HG03342 (cell line): ENCODE measurements at regions not wholly inside any gene's neighbourhood (a gene's known extent, or its start where the extent isn't known, plus 50 kb on each side); places are given as distances from the start of the nearest gene placed in this dataset.
"Not testable (repeated sequence)": the region's sequence is repeated elsewhere in the genome, so short reads cannot be mapped to it uniquely, and the experiment has no call there.

Experiments used
- ATAC-seq: cut with Tn5 transposase; IDR thresholded peaks from one replicate; pipeline ENCODE4 v1.9.1; 2021; ENCODE audit warnings: mild to moderate bottlenecking, moderate library complexity; ENCODE audit not compliant: unreplicated experiment

- no peak for ATAC-seq
Measured at GRCh38 chr10:121355161-121355560, 243.1 kb downstream of the FGFR2 start.

DNA sequence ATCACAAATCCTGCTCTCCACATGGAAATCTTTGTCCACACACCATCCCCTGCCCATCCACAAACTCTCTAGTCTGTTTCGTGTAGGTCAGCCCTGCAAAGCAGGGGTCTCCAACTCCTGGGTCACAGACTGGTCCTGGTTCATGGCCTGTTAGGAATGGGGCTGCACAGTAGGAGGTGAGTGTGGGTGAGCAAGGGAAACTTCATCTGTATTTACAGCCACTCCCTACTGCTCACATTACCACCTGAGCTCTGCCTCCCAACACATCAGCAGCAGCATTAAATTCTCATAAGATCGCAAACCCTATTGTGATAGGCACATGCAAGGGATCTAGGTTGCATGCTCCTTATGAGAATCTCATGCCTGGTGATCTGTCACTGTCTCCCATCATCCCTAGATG is 242.1 kb downstream of the FGFR2 start:
- no peak for ATAC-seq

DNA sequence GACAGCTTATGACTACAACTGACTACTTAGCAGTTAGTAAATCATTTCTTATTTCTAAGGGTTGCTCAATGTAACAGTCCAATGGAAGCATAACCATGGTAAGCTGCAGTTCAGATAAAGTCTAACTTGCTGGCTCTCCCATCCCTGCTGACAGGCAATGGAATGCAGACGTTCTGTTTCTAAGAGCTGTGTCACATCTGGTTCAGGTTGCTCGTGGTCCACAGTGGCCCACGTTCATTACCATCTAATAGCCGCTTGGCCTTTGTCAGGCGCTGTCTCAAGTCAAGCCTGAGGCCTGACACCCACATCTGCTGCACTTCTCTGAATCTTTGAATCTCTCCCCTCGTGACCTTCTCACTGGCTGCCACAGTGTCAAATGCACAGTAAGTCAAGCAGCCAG is 240.8 kb downstream of the FGFR2 start:
- no peak for ATAC-seq

- ATAC-seq, result no peak
Measured at GRCh38 chr10:121362026-121362425, 236.2 kb downstream of the FGFR2 start.

DNA sequence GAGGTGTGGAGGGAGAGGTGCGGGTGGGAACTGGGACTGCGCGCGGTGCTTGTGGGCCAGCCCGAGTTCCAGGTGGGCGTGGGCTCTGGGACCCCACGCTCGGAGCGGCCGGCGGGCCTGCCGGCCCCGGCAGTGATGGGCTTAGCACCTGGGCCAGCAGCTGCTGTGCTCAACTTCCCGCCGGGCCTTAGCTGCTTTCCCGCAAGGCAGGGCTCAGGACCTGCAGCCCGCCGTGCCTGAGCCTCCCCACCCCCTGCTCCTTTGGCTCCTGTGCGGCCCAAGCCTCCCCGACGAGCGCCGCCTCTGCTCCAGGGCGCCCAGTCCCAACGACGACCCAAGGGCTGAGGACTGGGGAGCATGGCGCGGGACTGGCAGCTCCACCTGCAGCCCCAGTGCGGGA is 232.7 kb downstream of the FGFR2 start:
- ATAC-seq, result no peak

- no peak for ATAC-seq
Measured at GRCh38 chr10:121368347-121369025, 229.8 kb downstream of the FGFR2 start.

DNA sequence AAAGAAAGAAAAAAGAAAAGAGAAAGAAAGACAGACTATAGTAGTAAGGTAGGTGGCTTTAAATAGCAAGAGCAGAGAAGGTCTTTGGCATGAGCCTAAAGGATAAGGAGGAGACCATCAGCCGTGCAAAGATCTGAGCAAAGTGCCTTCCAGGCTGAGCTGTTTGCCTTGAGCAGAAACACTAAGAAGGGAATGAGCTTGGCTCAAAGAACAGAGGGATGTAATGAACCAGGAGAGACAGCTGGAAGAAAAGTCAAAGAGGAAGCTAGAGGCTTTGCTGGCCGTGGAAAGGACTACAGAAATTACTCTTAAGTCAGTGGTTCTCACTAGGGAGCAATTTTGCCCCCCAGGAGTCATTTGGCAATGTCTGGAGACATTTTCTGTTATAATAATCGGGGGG is 228.6 kb downstream of the FGFR2 start:
- no peak for ATAC-seq

DNA sequence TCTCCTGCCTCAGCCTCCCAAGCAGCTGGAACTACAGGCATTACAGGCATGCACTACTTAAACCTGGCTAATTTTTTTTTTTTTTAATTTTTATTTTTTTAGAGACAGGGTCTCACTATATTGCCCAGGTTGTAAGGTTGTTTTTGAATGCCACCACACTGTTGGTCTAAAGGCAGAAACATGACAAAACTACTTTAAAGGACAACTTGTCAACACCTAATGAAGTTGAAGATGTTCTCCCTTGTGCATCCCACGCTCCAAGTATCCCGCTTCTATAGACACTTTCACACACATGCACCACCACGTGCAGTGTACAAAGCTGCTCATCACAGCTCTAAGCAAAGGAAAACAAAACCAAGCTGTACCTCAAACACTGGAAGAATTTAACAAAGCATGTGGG is 226.4 kb downstream of the FGFR2 start:
- no peak for ATAC-seq

- no peak for ATAC-seq
Measured at GRCh38 chr10:121373411-121373810, 224.8 kb downstream of the FGFR2 start.

- no peak for ATAC-seq
Measured at GRCh38 chr10:121374121-121374520, 224.1 kb downstream of the FGFR2 start.

- ATAC-seq, result no peak
Measured at GRCh38 chr10:121375172-121375571, 223.1 kb downstream of the FGFR2 start.

GRCh38 chr10:121378251-121378801 is 219.9 kb downstream of the FGFR2 start:
- no peak for ATAC-seq

- ATAC-seq, result no peak
Measured at GRCh38 chr10:121379013-121379412, 219.2 kb downstream of the FGFR2 start.

DNA sequence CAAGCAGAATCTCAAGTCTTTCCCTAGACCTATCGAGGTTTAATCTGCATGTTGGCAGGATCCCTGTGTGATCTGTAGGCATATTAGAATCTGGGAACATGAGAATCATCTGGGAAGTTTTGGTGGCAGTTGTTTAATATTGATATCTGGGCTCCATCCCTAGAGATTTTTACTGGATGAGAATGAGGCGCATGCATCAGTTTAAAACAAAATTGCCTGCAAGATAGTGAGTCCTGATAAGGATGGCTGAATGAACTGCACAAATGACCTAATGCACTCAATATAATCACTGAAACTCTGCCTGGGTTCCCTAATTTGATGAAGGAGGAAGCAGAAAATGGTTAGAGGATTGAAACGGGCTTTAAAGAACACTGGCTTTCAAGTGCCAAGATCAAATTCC is 218.0 kb downstream of the FGFR2 start:
- ATAC-seq, result no peak

DNA sequence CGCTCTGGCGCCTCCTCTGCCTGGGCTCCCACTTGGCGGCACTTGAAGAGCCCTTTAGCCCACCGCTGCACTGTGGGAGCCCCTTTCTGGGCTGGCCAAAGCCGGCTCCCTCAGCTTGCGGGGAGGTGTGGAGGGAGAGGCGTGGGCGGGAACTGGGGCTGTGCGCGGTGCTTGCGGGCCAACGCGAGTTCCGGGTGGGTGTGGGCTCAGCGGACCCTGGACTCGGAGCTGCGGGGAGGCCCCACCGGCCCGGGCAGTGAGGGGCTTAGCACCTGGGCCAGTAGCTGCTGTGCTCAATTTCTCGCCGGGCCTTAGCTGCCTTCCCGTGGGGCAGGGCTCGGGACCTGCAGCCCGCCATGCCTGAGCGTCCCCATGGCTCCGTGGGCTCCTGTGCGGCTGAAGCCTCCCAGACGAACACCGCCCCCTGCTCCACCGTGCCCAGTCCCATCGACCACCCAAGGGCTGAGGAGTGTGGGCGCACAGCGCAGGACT is 216.2 kb downstream of the FGFR2 start:
- not testable (repeated sequence) for ATAC-seq

GRCh38 chr10:121385136-121385535 is 213.1 kb downstream of the FGFR2 start:
- no peak for ATAC-seq

DNA sequence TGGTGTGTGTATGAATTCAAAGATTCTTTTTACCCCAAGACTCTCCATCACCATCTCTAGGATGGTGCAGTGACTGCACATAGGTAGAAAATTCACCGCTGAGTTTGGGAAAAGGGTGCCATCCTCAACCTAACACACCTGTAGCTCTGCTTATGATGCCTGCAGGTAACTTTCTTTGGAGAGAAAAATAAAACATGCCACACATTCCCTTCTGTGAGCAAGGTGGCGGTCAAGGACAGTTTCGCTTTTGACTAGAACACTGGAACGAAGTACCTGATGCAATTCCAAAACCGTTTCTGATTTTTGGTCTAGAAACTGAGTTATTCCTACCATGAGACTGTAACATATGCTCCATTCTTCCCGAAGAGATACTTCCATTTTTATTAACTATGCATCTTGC is 205.6 kb downstream of the FGFR2 start:
- ATAC-seq, result no peak

- ATAC-seq, result no peak
Measured at GRCh38 chr10:121393522-121393921, 204.7 kb downstream of the FGFR2 start.

GRCh38 chr10:121400507-121400906 is 197.7 kb downstream of the FGFR2 start:
- ATAC-seq, result not testable (repeated sequence)

- no peak for ATAC-seq
Measured at GRCh38 chr10:121403527-121403926, 194.7 kb downstream of the FGFR2 start.

DNA sequence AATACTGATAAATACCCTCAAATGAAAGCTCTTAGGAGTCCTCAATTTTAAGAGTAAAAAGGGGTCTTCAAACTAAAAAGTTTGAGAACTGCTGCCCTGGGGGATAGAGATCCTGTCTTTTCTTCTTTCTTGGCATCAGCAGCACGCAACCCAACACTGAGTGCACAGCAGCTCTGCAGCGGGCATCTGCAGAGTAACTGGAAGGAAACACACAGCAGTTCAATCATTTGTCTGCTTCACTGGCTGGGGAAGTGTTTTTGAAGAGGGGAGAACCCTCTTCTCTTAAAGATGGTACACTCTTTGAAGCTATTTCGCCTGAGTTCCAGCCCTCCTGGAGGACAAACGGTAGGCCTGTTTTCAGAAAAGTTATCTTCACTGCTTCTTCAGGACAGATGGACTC is 193.6 kb downstream of the FGFR2 start:
- no peak for ATAC-seq

GRCh38 chr10:121405096-121405495 is 193.1 kb downstream of the FGFR2 start:
- no peak for ATAC-seq

GRCh38 chr10:121405549-121405948 is 192.7 kb downstream of the FGFR2 start:
- ATAC-seq, result no peak
